Right lobe of liver (tissue), 4 donors: ENCODE measurements at regions not wholly inside any gene's neighbourhood (a gene's known extent, or its start where the extent isn't known, plus 50 kb on each side); places are given as distances from the start of the nearest gene placed in this dataset.
"Not testable (repeated sequence)": the region's sequence is repeated elsewhere in the genome, so short reads cannot be mapped to it uniquely, and the experiment has no call there.

Source experiments
- CTCF ChIP-seq, 4 donors: fragments of 200-600 bp in 3 of 4; fragments of 450-650 bp in 1 of 4; IDR thresholded peaks; one replicate each; pipeline versions ENCODE4 v1.5.1 to v1.8.0; 2016 to 2022; ENCODE audit warnings: antibody characterized with exemption in 4 of 4, mild to moderate bottlenecking in 2 of 4
- POLR2A ChIP-seq: fragments of 450-650 bp; IDR thresholded peaks from one replicate; pipeline ENCODE4 v1.6.1; 2017; ENCODE audit warnings: antibody characterized with exemption, mild to moderate bottlenecking
- donor health status: DM: no; HTN: no; CAD: no.
- donor health status: DM: no; HTN: no; CAD: no.
- donor health status: DM: no; HTN: yes; CAD: no.

GRCh38 chr2:147000151-147000550 is 844.7 kb upstream of the ACVR2A start:
- TF ChIP-seq CTCF (IDR thresholded peaks at IDR 0.05); POLR2A: not testable (repeated sequence)
